ENCODE measurements at regions not wholly inside any gene's neighbourhood (a gene's known extent, or its start where the extent isn't known, plus 50 kb on each side); places are given as distances from the start of the nearest gene placed in this dataset.

- Mint-ChIP-seq H3K4me1 (peaks cover 6% of the 10 kb centered on the region), H3K27ac (no peak overlapping the region), H3K4me3 (no peak overlapping the region), H3K9me3 (peaks cover 0 to 3% (median 1%) of the 10 kb centered on the region in 7 donors), H3K27me3 (ENCODE audit: low read depth in 3 of 3) (peaks cover 0 to 2% (median 1%) of the 10 kb centered on the region in 3 donors), H3K36me3 (no peaks in the 10 kb centered on the region)
- Histone ChIP-seq H2AFZ (ENCODE audit: insufficient read depth, low read depth, low read length, poor library complexity, severe bottlenecking) (no peak overlapping the region), H3K27ac (ENCODE audit: low read depth in 1 of 2, low read length in 2 of 2) (no peak overlapping the region), H3K4me3 (replicated peaks in 1 of 3; ENCODE audit: low read depth in 2 of 3, low read length in 3 of 3) (no peak overlapping the region), H4K20me1 (ENCODE audit: insufficient read depth, low read length) (no peaks in the 10 kb centered on the region), H3K79me2 (ENCODE audit: insufficient read depth, low read length) (no peaks in the 10 kb centered on the region), H3K27me3 (ENCODE audit: control insufficient read depth in 2 of 2, insufficient read depth in 2 of 2, low read length in 2 of 2) (no peaks in the 10 kb centered on the region), H3K9ac (ENCODE audit: insufficient read depth, low read length, poor library complexity, severe bottlenecking) (no peak overlapping the region), H3K4me2 (replicated peaks; ENCODE audit: extremely low read depth, low read length, poor library complexity, severe bottlenecking) (no peak overlapping the region), H3K9me3 (replicated peaks in 1 of 2; ENCODE audit: control insufficient read depth in 1 of 2, insufficient read depth in 1 of 2, low read length in 2 of 2) (peaks cover 0 to 3% of the 10 kb centered on the region in 2 donors), H3K4me1 (ENCODE audit: control insufficient read depth in 1 of 2, insufficient read depth in 2 of 2, low read length in 2 of 2) (no peaks in the 10 kb centered on the region), H3K36me3 (replicated peaks in 1 of 2; ENCODE audit: control insufficient read depth in 1 of 2, insufficient read depth in 2 of 2, low read length in 2 of 2) (no peaks in the 10 kb centered on the region)
- DNase-seq: no peak
- intact Hi-C loops (cut with micrococcal nuclease): no loop called here
- WGBS (ENCODE audit: insufficient coverage): 100% methylated on average over 2 of the region's 5 CpGs
- no peak for TF ChIP-seq CTCF (IDR thresholded peaks at IDR 0.05)
Measured at GRCh38 chr5:163730206-163730756, 224.9 kb downstream of the MAT2B start.

DNA sequence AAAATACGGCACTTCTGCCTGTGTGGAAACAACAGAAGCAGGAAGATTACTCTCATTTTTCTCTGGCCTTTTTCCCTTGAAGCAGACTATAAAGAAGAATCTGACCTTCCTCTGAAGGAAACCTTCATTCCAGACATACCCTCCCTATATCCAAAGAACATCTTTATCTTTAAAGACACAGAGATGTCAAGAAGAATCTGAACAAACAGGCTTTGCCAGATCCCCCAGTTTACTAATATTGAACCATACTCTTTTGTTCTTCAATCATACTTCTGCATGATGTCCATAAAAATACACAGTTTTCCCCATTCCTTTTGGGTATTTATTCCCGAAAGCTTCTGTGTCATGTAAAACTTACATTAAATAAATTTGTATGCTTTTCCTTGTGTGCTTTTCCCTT, 225.8 kb downstream of the MAT2B start:
- Histone ChIP-seq H3K79me2 (ENCODE audit: insufficient read depth, low read length) (no peaks in the 10 kb centered on the region), H3K36me3 (replicated peaks in 1 of 2; ENCODE audit: control insufficient read depth in 1 of 2, insufficient read depth in 2 of 2, low read length in 2 of 2) (no peaks in the 10 kb centered on the region), H3K9ac (ENCODE audit: insufficient read depth, low read length, poor library complexity, severe bottlenecking) (no peak overlapping the region), H3K4me1 (ENCODE audit: control insufficient read depth in 1 of 2, insufficient read depth in 2 of 2, low read length in 2 of 2) (no peaks in the 10 kb centered on the region), H3K4me3 (replicated peaks in 1 of 3; ENCODE audit: low read depth in 2 of 3, low read length in 3 of 3) (no peak overlapping the region), H3K27me3 (ENCODE audit: control insufficient read depth in 2 of 2, insufficient read depth in 2 of 2, low read length in 2 of 2) (no peaks in the 10 kb centered on the region), H3K4me2 (replicated peaks; ENCODE audit: extremely low read depth, low read length, poor library complexity, severe bottlenecking) (no peak overlapping the region), H4K20me1 (ENCODE audit: insufficient read depth, low read length) (no peaks in the 10 kb centered on the region), H3K9me3 (replicated peaks in 1 of 2; ENCODE audit: control insufficient read depth in 1 of 2, insufficient read depth in 1 of 2, low read length in 2 of 2) (peaks cover 0 to 3% of the 10 kb centered on the region in 2 donors), H3K27ac (ENCODE audit: low read depth in 1 of 2, low read length in 2 of 2) (no peak overlapping the region), H2AFZ (ENCODE audit: insufficient read depth, low read depth, low read length, poor library complexity, severe bottlenecking) (no peak overlapping the region)
- Mint-ChIP-seq H3K27ac (no peak overlapping the region), H3K36me3 (no peaks in the 10 kb centered on the region), H3K9me3 (peaks cover 0 to 3% (median 1%) of the 10 kb centered on the region in 7 donors), H3K4me1 (peaks cover 6% of the 10 kb centered on the region), H3K4me3 (no peak overlapping the region), H3K27me3 (ENCODE audit: low read depth in 3 of 3) (peaks cover 0 to 2% (median 1%) of the 10 kb centered on the region in 3 donors)
- DNase-seq: no peak
- no CpG with 5 or more reads among the region's 2 CpGs for WGBS (ENCODE audit: insufficient coverage)
- no peak for TF ChIP-seq CTCF (IDR thresholded peaks at IDR 0.05)
- intact Hi-C loops (cut with micrococcal nuclease): no loop called here

Data from CD14-positive monocyte (primary cell).